Glomerular visceral epithelial cell (primary cell): ENCODE measurements at regions not wholly inside any gene's neighbourhood (a gene's known extent, or its start where the extent isn't known, plus 50 kb on each side); places are given as distances from the start of the nearest gene placed in this dataset.

Source experiments
- DNase-seq: peaks from one replicate; pipeline ENCODE4 v3.0.0-alpha.2; 2016; ENCODE audit errors: extremely low spot score

DNA sequence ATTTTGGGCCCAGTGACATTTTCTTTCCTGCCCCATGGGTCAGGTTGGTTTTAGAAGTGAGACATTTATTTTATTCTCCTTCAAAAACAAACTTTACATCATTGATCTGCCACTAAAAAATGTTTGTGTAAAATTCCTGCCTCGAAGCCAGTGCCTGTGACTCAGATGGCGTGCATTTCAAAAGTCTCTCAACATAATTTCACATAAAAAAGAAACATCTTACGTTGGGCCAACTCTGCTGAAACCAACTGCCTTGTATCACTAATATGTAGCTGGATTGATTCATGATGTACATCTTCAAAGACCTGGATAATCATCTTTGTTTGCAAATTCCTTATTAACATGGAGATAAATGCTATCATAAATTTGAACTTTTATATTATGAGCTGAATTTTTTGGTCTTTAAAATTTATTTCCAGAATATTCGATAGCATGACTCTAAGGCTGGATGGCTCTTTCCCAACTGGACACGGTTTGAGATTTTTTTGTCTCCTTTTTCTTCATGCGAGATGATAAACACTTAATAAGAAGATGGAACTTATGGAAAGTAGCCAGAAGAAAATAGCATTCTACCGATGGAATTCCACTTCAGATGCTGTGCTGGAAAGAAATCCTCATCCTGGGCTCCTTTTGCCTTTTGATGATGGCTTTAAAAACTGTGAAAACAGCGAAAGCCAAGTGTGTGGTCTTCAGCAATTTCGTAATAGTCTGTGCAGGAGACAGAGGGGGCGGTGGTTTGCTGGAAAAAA is 420.5 kb downstream of the FGF9 start:
- no peak for DNase-seq

DNA sequence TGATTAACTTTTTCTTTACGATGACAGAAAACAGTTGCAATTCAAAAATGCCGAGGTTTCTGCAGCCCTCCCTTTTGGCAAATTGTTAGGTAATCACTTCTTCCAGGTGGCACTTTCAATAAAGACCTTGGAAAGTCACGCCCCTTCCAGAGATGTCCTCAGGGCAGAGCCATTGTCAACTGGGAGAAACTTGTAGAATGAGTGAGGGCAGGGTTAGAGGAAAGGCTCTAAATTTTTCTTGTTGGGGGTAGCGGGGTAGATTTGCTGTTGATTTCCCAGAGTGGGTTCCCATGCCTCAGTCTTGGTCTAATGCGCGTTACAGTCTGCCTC is 421.1 kb downstream of the FGF9 start:
- DNase-seq, result no peak

DNA sequence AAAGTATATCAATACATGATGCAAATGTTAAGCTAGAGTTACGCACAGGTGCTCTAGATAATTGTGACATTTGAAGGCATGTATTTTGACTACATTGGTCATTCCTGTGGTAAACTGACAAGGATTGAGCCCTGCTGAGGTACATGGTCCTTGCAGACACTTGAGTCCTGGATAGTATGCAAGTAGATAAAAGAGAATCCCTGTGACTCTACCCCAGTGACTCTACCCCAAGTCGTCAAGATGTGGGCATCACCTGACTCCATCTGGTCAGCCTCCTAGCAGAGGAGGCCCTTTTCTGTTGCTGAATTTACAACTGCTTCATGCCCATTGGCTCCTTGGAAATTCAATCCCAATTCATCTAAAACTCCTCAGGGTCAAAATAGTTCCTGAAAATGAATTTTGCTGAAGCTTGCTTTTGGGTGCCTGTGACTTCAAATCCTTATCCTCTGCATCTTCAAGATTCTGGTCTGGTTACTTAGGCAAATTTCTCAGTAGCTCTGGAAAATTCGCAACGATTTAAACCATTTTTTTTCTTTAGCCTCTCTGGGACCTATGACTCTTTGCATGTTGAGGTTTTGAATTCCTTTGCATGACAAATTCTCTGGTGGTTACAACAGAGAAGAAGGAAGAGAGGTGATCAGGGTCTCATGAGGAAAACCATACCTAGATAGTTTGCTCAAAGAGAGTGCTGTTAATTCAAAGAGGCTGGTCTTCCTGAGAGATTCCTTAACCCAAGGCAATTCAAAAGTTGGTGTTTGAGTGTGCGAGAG is 422.1 kb downstream of the FGF9 start:
- DNase-seq, result no peak

- no peak for DNase-seq
Measured at GRCh38 chr13:22095794-22096193, 424.9 kb downstream of the FGF9 start.

GRCh38 chr13:22099585-22099984 is 428.7 kb downstream of the FGF9 start:
- DNase-seq, result no peak

DNA sequence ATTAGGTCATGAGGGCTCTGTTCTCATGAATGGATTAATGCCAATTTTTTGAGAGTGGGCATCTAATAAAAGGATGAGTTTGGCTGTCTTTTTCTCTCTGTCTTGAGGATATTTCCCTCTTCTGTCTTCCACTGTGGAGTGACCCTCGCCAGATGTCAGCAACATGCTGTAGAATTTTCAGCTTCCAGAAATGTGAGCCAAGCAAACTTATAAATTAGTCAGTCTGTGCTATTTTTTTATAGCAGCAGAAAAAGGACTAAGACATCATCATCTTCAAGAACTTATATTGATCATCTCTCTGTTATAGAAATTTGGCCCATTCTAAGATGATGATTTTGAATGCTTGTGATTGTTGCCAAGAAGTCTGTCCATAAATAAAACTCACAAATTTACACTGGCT is 431.4 kb downstream of the FGF9 start:
- no peak for DNase-seq

DNA sequence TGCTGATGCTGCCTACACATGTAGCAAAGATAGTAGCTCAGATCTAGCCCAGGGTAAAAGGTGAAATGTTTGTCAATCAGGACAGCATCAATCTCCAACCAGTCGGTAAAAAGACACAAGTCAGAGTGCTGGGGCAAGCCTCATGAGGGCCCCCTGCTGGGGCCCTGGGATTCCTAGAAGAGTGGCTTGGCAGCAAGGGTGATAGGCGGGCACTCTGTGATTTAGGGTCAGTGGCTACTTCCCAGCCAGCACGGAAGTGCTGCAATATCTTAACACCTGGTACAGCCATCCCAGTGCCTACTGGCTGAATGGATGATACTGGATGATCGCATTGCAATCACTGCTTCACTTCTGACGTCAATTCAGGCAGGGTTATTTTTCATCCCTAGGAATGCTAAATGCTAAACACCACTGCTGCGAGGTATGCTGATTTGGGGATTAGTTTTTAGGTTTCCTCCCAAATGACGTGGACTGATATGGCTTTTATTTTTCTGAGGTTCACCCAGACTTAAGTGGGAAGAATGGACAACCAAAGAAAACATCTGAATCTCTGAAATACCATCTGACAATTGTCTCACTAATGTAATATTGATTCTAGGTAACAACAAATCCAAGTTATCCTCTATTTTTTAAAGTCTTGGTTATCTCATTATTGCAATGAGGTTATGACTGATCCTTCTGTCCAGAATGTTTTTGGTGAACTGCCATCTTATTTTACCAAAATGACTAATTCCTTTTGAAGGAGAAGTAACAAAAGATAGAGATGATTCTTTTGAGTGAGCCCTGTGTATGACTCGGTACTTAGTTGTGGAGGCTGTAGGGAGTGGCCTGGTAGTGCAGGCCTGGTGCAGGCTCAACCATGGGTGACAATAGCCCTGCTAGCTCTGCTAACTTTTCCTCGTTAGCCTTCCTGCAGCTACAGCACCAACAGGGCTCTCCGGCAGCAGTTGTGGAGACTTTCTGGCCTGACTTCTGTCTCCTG is 432.5 kb downstream of the FGF9 start:
- no peak for DNase-seq

DNA sequence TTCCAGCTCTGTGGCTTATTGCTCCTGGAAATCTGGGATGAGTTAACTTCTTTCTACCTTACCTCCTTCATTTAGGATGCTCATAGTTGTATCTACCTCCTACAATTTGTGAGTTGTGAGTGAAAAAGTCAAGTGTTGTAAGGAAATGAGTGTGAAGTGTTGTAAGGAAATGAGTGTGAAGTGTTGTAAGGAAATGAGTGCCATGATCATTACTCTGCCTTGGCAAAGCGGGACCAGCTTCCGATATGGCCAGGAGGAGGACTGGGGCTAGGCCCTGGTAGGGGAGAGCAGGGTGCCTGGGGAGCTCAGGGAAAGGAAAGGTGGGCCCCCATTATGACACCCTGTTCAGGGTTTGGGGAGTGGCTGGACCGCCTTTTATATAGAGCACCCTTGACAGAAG is 435.2 kb downstream of the FGF9 start:
- no peak for DNase-seq

DNA sequence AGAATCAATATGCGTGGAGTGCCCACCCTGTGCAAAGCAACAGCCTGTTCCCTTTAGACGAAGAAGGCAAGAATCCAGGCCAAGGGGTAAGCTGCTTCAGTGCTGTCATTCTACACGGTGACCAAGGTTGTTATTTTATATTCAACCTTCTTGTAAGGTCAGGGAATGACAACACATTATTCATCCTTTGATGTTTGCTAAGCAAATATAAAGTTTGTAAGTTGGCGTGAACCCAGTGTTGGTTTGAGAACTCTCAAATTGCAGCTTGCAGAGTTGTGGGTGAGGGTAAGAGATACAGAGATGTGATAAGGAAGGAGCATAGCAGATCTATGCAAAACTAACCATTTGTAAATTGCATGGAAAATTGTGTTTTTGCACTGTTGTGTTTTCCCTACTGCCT is 436.7 kb downstream of the FGF9 start:
- DNase-seq, result no peak

- no peak for DNase-seq
Measured at GRCh38 chr13:22108283-22108942, 437.5 kb downstream of the FGF9 start.

GRCh38 chr13:22108979-22109378 is 438.1 kb downstream of the FGF9 start:
- DNase-seq, result no peak

DNA sequence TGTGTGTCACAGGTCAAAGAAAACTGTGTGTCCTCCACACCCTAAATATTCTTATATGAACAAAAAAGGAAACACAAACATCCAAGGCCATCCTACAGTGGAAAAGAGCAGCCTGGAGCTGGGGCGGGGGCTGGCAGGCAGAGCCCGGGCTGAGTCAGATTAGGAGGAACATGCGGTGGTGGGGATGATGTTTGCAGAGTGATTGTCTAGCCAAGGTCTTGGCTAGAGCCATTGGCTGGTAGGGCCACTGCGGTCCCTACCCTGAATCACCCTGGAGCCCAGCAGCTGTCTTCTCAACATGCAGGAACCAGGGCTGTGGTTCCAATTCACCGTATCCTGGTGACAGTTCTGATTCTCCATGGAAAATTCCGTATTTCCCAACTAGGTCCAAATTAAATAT is 439.5 kb downstream of the FGF9 start:
- no peak for DNase-seq

DNA sequence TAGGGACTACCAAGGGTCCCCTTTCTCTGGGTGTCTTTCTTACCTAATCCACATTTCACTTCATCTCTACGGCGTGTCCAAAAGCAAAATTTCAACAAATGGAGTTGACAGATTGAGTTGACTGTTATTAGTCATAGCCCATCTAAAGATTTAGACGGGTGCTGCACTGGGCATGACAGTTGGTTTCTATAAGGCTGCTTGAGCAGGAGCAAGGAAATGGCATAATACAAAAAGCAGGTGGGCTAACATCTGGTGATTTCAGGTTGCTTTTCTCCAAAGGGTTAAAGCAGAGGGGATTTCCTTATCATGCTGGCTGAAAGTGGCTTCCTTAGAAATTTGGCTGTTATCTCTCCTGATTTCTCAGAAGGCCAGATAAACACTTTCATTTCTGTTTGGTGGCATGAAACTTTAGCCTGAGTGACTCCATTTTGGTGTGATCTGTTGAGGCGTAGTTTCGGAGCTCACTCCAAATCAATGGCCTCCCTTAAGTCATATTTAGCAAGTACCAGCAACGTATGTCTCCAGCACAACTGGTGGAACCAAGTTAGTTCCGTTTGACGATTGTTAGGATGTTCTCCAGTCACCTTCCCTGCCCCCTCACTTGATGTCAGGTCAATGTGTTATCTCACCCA is 440.4 kb downstream of the FGF9 start:
- no peak for DNase-seq

- DNase-seq, result no peak
Measured at GRCh38 chr13:22111961-22112360, 441.1 kb downstream of the FGF9 start.

GRCh38 chr13:22112956-22113745 is 442.3 kb downstream of the FGF9 start:
- no peak for DNase-seq

DNA sequence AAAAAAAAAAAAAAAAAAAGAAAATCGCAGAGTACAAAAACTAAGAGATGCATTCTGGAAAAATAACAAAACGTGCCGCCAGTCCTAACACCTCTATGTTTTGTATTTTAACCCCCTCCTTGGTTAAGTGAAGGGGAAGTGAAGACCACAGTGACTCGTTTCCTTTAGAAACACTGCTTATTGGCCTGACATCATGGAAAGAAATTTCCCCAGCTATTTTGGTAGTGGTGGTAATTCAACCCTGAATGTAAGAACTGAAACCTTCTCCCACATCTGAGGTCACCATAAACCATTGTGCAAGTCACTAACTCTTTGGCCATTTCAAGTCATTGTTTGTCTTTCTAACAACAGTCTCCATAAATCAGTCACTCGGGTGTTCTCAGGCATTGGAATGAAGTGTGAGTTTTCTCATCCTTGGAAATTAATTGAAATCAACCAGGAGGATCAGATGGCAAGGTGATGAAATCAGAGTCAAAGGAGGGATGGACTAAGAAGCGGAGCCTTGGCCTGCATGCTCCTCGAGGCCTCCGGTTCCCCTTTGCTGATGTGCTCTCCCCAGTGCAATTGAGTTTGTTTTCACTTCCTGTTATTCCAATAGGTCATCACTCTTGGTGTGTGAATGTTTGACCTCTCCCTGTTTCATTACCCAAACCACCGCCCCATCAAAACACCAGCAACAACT is 443.9 kb downstream of the FGF9 start:
- no peak for DNase-seq

- no peak for DNase-seq
Measured at GRCh38 chr13:22118158-22118557, 447.3 kb downstream of the FGF9 start.

GRCh38 chr13:22120646-22121045 is 449.8 kb downstream of the FGF9 start:
- no peak for DNase-seq

DNA sequence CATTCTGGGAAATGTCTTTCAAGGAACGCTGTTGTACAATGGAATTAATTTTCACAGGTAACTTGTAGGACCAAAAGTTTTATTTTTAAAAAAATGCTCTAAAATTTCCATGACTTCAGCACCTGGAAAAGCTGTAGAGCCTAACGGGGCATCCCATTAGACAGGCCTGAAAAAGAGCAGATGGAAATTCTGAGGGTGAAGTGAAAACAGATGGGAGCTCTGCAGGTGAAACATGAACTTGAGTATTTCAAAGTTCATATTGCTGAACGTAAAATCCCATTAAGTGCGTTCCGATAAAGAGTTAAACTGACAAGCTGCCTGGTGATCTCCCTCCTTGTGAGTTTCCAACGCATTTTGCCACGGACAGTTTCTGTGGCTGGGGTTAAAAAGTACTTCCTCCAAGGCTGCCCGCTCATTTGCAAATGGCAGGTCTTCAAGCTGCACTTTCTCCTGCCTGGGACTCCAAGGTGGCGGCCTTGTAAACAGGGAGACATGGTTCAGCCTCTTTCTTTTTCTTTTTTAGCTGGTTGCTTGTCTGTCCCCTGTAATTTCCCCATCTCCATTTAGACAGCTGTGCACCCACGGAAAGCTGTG is 450.4 kb downstream of the FGF9 start:
- no peak for DNase-seq
